GM23248 (cell line): ENCODE measurements at regions not wholly inside any gene's neighbourhood (a gene's known extent, or its start where the extent isn't known, plus 50 kb on each side); places are given as distances from the start of the nearest gene placed in this dataset.

Experiments
- DNase-seq: peaks from one replicate; pipeline ENCODE4 v3.0.0-alpha.2; 2015
- H2AFZ ChIP-seq: fragments of 200-600 bp; sonication (generic); 2 replicates; pipeline ENCODE4 v1.6.1; 2016; ENCODE audit warnings: antibody characterized with exemption
- H3F3A ChIP-seq: fragments of 200-600 bp; sonication (generic); 2 replicates; pipeline ENCODE4 v1.6.1; 2016; ENCODE audit warnings: mild to moderate bottlenecking, antibody characterized with exemption, mixed run types; ENCODE audit not compliant: insufficient read depth
- H3K27ac ChIP-seq: fragments of 200-600 bp; sonication (generic); 2 replicates; pipeline ENCODE4 v1.5.1; 2016; ENCODE audit warnings: mild to moderate bottlenecking
- H3K27me3 ChIP-seq: fragments of 200-600 bp; sonication (generic); replicated peaks from 2 replicates; pipeline ENCODE4 v1.6.1; 2016; ENCODE audit warnings: mild to moderate bottlenecking; ENCODE audit not compliant: insufficient read depth
- H3K36me3 ChIP-seq: fragments of 200-600 bp; sonication (generic); 2 replicates; pipeline ENCODE4 v1.6.1; 2016; ENCODE audit warnings: low read depth, mild to moderate bottlenecking
- H3K4me1 ChIP-seq: fragments of 200-600 bp; sonication (generic); 2 replicates; pipeline ENCODE4 v1.6.1; 2016; ENCODE audit warnings: mild to moderate bottlenecking; ENCODE audit not compliant: insufficient read depth
- H3K4me2 ChIP-seq: fragments of 200-600 bp; sonication (generic); one replicate; pipeline ENCODE4 v1.6.1; 2016; ENCODE audit warnings: mild to moderate bottlenecking; ENCODE audit not compliant: unreplicated experiment
- H3K4me3 ChIP-seq: fragments of 200-600 bp; sonication (generic); 2 replicates; pipeline ENCODE4 v1.5.1; 2016; ENCODE audit warnings: mild to moderate bottlenecking
- H3K79me2 ChIP-seq: fragments of 200-600 bp; sonication (generic); 2 replicates; pipeline ENCODE4 v1.6.1; 2016; ENCODE audit warnings: mild to moderate bottlenecking; ENCODE audit not compliant: insufficient read depth
- H3K9ac ChIP-seq: fragments of 200-600 bp; sonication (generic); 2 replicates; pipeline ENCODE4 v1.6.1; 2016; ENCODE audit warnings: mild to moderate bottlenecking
- H3K9me2 ChIP-seq: fragments of 200-600 bp; sonication (generic); 2 replicates; pipeline ENCODE4 v1.6.1; 2016; ENCODE audit warnings: mixed run types, mild to moderate bottlenecking, moderate library complexity; ENCODE audit not compliant: insufficient read depth
- H3K9me3 ChIP-seq: fragments of 200-600 bp; sonication (generic); one replicate; pipeline ENCODE4 v1.6.1; 2017; ENCODE audit warnings: low read depth
- H4K20me1 ChIP-seq: fragments of 200-600 bp; sonication (generic); 2 replicates; pipeline ENCODE4 v1.6.0; 2016; ENCODE audit not compliant: insufficient read depth
- EZH2 ChIP-seq: fragments of 200-600 bp; sonication (generic); IDR thresholded peaks from 2 replicates; pipeline ENCODE4 v1.6.1; 2018; ENCODE audit warnings: antibody characterized with exemption, mild to moderate bottlenecking; ENCODE audit not compliant: insufficient read depth, poor library complexity, severe bottlenecking
- EZH2phosphoT487 ChIP-seq: fragments of 200-600 bp; sonication (generic); IDR thresholded peaks from 2 replicates; pipeline ENCODE4 v1.6.1; 2018; ENCODE audit warnings: antibody characterized with exemption, moderate library complexity, mild to moderate bottlenecking, low read depth; ENCODE audit not compliant: insufficient read depth
- WGBS, 2 experiments: methylation state at CpG; one replicate each; pipeline ENCODE4 v1.1.6; 2015 to 2017; ENCODE audit warnings: low lambda C conversion rate in 2 of 2, low coverage in 1 of 2; ENCODE audit errors: missing lambda C conversion rate in 2 of 2; 5-methylcytosine and 5-hydroxymethylcytosine counted together
- in situ Hi-C: fragments of 300-500 bp; cut with MboI; formaldehyde crosslinking; loops from 2 replicates; pipeline ENCODE4 v1.15.0; 2020

- Histone ChIP-seq H2AFZ (no peak overlapping the region), H3K9me2 (no peaks in the 10 kb centered on the region), H4K20me1 (no peaks in the 10 kb centered on the region), H3K36me3 (no peaks in the 10 kb centered on the region), H3K9me3 (no peaks in the 10 kb centered on the region), H3K4me3 (no peak overlapping the region), H3K27me3 (no peaks in the 10 kb centered on the region), H3K4me1 (peaks cover 3% of the 10 kb centered on the region), H3K4me2 (no peak overlapping the region), H3K79me2 (no peaks in the 10 kb centered on the region), H3K27ac (no peak overlapping the region), H3K9ac (no peak overlapping the region), H3F3A (no peaks in the 10 kb centered on the region)
- in situ Hi-C loops, result no loop called here
- WGBS, 2 experiments, result 91 to 97% methylated on average over 4 of the region's 4 CpGs
- no peak for TF ChIP-seq EZH2
- TF ChIP-seq EZH2phosphoT487, result no peak
- DNase-seq, result no peak
Observed at GRCh38 chr12:90129366-90130030, 420.9 kb upstream of the ATP2B1 start.

DNA sequence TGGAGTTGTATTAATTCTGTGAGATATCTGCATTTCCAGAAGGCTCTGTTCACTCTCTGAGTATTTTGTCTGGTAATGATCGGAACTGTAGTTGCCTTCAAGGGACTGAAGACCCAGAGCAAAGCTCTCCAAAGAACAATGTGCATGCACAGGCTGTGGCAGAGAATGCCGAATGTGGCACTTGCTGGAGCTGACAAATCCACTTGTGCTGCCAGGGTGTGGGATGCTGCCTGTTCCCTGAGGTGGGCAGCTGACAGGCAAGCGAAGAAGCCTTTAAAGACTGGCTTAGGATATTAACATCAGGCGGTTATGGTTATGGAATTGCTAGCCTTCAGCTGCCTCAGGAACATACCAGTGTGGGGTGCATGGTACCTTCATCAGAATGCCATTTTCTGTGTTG lies 419.9 kb upstream of the ATP2B1 start:
- Histone ChIP-seq H3K9me3 (no peaks in the 10 kb centered on the region), H3K27me3 (no peaks in the 10 kb centered on the region), H3K4me2 (no peak overlapping the region), H3K4me3 (no peak overlapping the region), H3F3A (no peaks in the 10 kb centered on the region), H3K36me3 (no peaks in the 10 kb centered on the region), H3K27ac (no peak overlapping the region), H3K9ac (no peak overlapping the region), H3K9me2 (no peaks in the 10 kb centered on the region), H3K79me2 (no peaks in the 10 kb centered on the region), H3K4me1 (peaks cover 10% of the 10 kb centered on the region), H4K20me1 (no peaks in the 10 kb centered on the region), H2AFZ (no peak overlapping the region)
- 72 to 80% methylated on average over 4 of the region's 4 CpGs for WGBS, 2 experiments
- in situ Hi-C loops, result no loop called here
- no peak for TF ChIP-seq EZH2
- no peak for TF ChIP-seq EZH2phosphoT487
- no peak for DNase-seq

DNA sequence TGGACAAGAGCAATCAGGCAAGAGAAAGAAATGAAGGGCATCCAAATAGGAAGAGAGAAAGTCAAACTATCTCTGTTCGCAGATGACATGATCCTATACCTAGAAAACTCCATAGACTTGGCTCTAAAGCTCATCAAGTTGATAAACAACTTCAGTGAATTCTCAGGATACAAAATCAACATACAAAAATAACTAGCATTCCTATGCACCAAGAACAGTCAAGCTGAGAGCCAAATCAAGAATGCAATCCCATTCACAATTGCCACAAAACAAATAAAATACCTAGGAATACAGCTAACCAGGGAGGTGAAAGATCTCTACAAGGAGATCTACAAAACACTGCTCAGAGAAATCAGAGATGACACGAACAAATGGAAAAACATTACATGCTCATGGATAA lies 417.5 kb upstream of the ATP2B1 start:
- Histone ChIP-seq H3K9me3 (no peaks in the 10 kb centered on the region), H3K27me3 (no peaks in the 10 kb centered on the region), H3K9ac (no peak overlapping the region), H3K9me2 (no peaks in the 10 kb centered on the region), H3K4me1 (peaks cover 10% of the 10 kb centered on the region), H4K20me1 (no peaks in the 10 kb centered on the region), H3K27ac (no peak overlapping the region), H3K4me3 (no peak overlapping the region), H3F3A (no peaks in the 10 kb centered on the region), H3K4me2 (no peak overlapping the region), H3K79me2 (no peaks in the 10 kb centered on the region), H3K36me3 (no peaks in the 10 kb centered on the region), H2AFZ (no peak overlapping the region)
- DNase-seq, result no peak
- in situ Hi-C loops, result no loop called here
- TF ChIP-seq EZH2phosphoT487 (no peak), EZH2 (no peak)
- WGBS, 2 experiments, result 52 to 66% methylated on average over 2 of the region's 2 CpGs

DNA sequence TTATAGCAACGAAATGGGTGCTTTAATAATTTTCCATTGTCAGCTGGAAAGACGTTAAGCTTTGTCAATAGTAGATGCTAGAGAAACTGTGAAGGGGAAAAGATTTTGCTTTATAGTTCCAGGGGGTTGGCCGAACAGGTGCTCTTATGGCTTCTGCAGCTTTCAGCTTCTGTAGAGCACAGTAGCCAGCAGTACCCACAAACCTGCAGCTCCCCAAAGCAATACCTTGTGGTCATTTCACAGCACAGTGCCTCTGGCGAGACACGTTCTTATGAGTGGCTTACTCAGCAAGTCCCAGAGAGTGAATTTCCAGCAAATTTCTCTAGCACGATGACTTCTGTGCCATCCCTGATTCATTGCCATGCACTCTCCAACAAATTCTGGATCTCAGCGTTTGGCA lies 416.3 kb upstream of the ATP2B1 start:
- Histone ChIP-seq H3K9me3 (no peaks in the 10 kb centered on the region), H3K27ac (no peak overlapping the region), H2AFZ (no peak overlapping the region), H3K9me2 (no peaks in the 10 kb centered on the region), H3K27me3 (no peaks in the 10 kb centered on the region), H3K4me2 (no peak overlapping the region), H3F3A (no peaks in the 10 kb centered on the region), H3K79me2 (no peaks in the 10 kb centered on the region), H3K4me3 (no peak overlapping the region), H3K9ac (no peak overlapping the region), H3K36me3 (no peaks in the 10 kb centered on the region), H3K4me1 (peaks cover 10% of the 10 kb centered on the region), H4K20me1 (no peaks in the 10 kb centered on the region)
- in situ Hi-C loops, result no loop called here
- TF ChIP-seq EZH2phosphoT487 (no peak), EZH2 (no peak)
- 70 to 80% methylated on average over 7 of the region's 7 CpGs for WGBS, 2 experiments
- no peak for DNase-seq

DNA sequence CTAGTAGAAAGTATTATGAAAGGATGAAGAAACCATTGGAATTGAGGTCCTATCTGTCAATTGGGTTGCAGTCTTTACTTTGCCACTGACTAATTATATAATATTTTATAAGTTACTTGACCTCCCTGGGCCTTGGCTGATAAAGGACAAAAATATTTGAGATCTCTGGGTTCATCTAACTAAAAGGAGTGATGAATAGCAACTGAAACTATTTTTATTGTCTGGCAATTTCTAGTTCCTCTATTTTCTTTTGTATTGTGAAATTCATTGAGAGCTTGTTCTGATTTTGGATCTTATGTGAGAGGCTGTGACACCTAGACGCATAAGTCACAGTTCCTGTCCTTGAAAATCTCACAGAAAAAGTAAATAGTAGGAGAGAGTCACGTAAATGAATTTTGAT lies 415.7 kb upstream of the ATP2B1 start:
- H3K9me2 ChIP-seq, result no peaks in the 10 kb centered on the region
- no peaks in the 10 kb centered on the region for H3F3A ChIP-seq
- no peaks in the 10 kb centered on the region for H3K36me3 ChIP-seq
- no peaks in the 10 kb centered on the region for H3K79me2 ChIP-seq
- peaks cover 10% of the 10 kb centered on the region for H3K4me1 ChIP-seq
- H3K27ac ChIP-seq, result no peak overlapping the region
- H3K9ac ChIP-seq, result no peak overlapping the region
- H3K4me2 ChIP-seq, result no peak overlapping the region
- in situ Hi-C loops, result no loop called here
- no peaks in the 10 kb centered on the region for H4K20me1 ChIP-seq
- peak; percentile 30 for DNase-seq
- no peak overlapping the region for H3K4me3 ChIP-seq
- H2AFZ ChIP-seq, result no peak overlapping the region
- 60 to 63% methylated on average over 2 of the region's 2 CpGs for WGBS, 2 experiments
- TF ChIP-seq EZH2, result no peak
- TF ChIP-seq EZH2phosphoT487, result no peak
- no peaks in the 10 kb centered on the region for H3K27me3 ChIP-seq
- no peaks in the 10 kb centered on the region for H3K9me3 ChIP-seq
